Activated CD4-positive, alpha-beta T cell treated with anti-CD3 and anti-CD28 coated beads, Interleukin-2, amount 10 ng/mL, durations not matched to agents 24 days and 14 days (primary cell): ENCODE measurements at regions not wholly inside any gene's neighbourhood (a gene's known extent, or its start where the extent isn't known, plus 50 kb on each side); places are given as distances from the start of the nearest gene placed in this dataset.
"Not testable (repeated sequence)": the region's sequence is repeated elsewhere in the genome, so short reads cannot be mapped to it uniquely, and the experiment has no call there.

Source experiments
- DNase-seq: peaks from one replicate; pipeline ENCODE4 v3.0.0; 2022
- H3K27ac Mint-ChIP-seq: one replicate; pipeline ENCODE4 v1.8.0; 2022; ENCODE audit warnings: mild to moderate bottlenecking, mixed read lengths
- H3K27me3 Mint-ChIP-seq: one replicate; pipeline ENCODE4 v1.8.0; 2022; ENCODE audit warnings: mixed read lengths
- H3K36me3 Mint-ChIP-seq: one replicate; pipeline ENCODE4 v1.8.0; 2022; ENCODE audit warnings: low read depth, mild to moderate bottlenecking, mixed read lengths
- H3K4me1 Mint-ChIP-seq: one replicate; pipeline ENCODE4 v1.8.0; 2021; ENCODE audit warnings: mixed read lengths
- H3K4me3 Mint-ChIP-seq: one replicate; pipeline ENCODE4 v1.8.0; 2022; ENCODE audit warnings: mild to moderate bottlenecking, moderate library complexity, mixed read lengths
- H3K9me3 Mint-ChIP-seq: one replicate; pipeline ENCODE4 v1.8.0; 2021; ENCODE audit warnings: mixed read lengths
- intact Hi-C: fragments of 100-400 bp; cut with micrococcal nuclease; formaldehyde crosslinking; loops from one replicate; pipeline ENCODE4 v1.15.1; 2023

GRCh38 chr3:29167180-29167579 lies 113.7 kb upstream of the RBMS3 start:
- Mint-ChIP-seq H3K36me3 (peaks cover under 1% of the 10 kb centered on the region), H3K4me1 (peaks cover 13% of the 10 kb centered on the region), H3K27me3 (no peaks in the 10 kb centered on the region), H3K27ac (no peak overlapping the region), H3K9me3 (peaks cover 6% of the 10 kb centered on the region), H3K4me3 (no peak overlapping the region)
- DNase-seq, result no peak
- intact Hi-C loops, result no loop called here

GRCh38 chr3:29168081-29168480 lies 112.8 kb upstream of the RBMS3 start:
- peaks cover 15% of the 10 kb centered on the region for H3K4me1 Mint-ChIP-seq
- H3K9me3 Mint-ChIP-seq, result peaks cover 4% of the 10 kb centered on the region
- intact Hi-C loops, result no loop called here
- peaks cover 2% of the 10 kb centered on the region for H3K36me3 Mint-ChIP-seq
- no peak overlapping the region for H3K4me3 Mint-ChIP-seq
- no peak for DNase-seq
- no peaks in the 10 kb centered on the region for H3K27me3 Mint-ChIP-seq
- H3K27ac Mint-ChIP-seq, result no peak overlapping the region

- Mint-ChIP-seq H3K36me3 (peaks cover 2% of the 10 kb centered on the region), H3K4me3 (no peak overlapping the region), H3K9me3 (peaks cover 4% of the 10 kb centered on the region), H3K27me3 (no peaks in the 10 kb centered on the region), H3K4me1 (peaks cover 16% of the 10 kb centered on the region), H3K27ac (no peak overlapping the region)
- intact Hi-C loops, result no loop called here
- no peak for DNase-seq
Measured at GRCh38 chr3:29168696-29169095, 112.2 kb upstream of the RBMS3 start.

GRCh38 chr3:29169451-29169850 lies 111.4 kb upstream of the RBMS3 start:
- no peak overlapping the region for H3K27ac Mint-ChIP-seq
- no peak for DNase-seq
- H3K9me3 Mint-ChIP-seq, result peaks cover 4% of the 10 kb centered on the region
- no peak overlapping the region for H3K4me3 Mint-ChIP-seq
- peaks cover 2% of the 10 kb centered on the region for H3K36me3 Mint-ChIP-seq
- intact Hi-C loops, result no loop called here
- peaks cover 16% of the 10 kb centered on the region for H3K4me1 Mint-ChIP-seq
- H3K27me3 Mint-ChIP-seq, result no peaks in the 10 kb centered on the region

- H3K9me3 Mint-ChIP-seq, result peaks cover 8% of the 10 kb centered on the region
- peaks cover 16% of the 10 kb centered on the region for H3K4me1 Mint-ChIP-seq
- H3K4me3 Mint-ChIP-seq, result peak overlapping the region; percentile 64
- peaks cover 2% of the 10 kb centered on the region for H3K36me3 Mint-ChIP-seq
- peak overlapping the region; percentile 82 for H3K27ac Mint-ChIP-seq
- peak; percentile 76 for DNase-seq
- no peaks in the 10 kb centered on the region for H3K27me3 Mint-ChIP-seq
- intact Hi-C loops, result loop anchor here (2.0 kb wide), 1 partner anchor 17 kb away; no protein-coding TSS in a partner anchor
Measured at GRCh38 chr3:29171043-29171990, 109.6 kb upstream of the RBMS3 start.

GRCh38 chr3:29176501-29176900 lies 104.4 kb upstream of the RBMS3 start:
- no peak overlapping the region for H3K27ac Mint-ChIP-seq
- H3K36me3 Mint-ChIP-seq, result peaks cover 3% of the 10 kb centered on the region
- peaks cover 10% of the 10 kb centered on the region for H3K4me1 Mint-ChIP-seq

GRCh38 chr3:29178809-29179793 lies 101.8 kb upstream of the RBMS3 start:
- Mint-ChIP-seq H3K27ac (no peak overlapping the region), H3K27me3 (no peaks in the 10 kb centered on the region), H3K9me3 (peaks cover 13% of the 10 kb centered on the region), H3K36me3 (peaks cover 1% of the 10 kb centered on the region), H3K4me3 (no peak overlapping the region), H3K4me1 (peaks cover 9% of the 10 kb centered on the region)
- no peak for DNase-seq
- intact Hi-C loops, result no loop called here

More at GRCh38 chr3:29176501-29176900, 104.4 kb upstream of the RBMS3 start:
- H3K27me3 Mint-ChIP-seq, result no peaks in the 10 kb centered on the region
- intact Hi-C loops, result no loop called here
- peaks cover 16% of the 10 kb centered on the region for H3K9me3 Mint-ChIP-seq
- DNase-seq, result no peak
- no peak overlapping the region for H3K4me3 Mint-ChIP-seq

- H3K4me1 Mint-ChIP-seq, result peaks cover 14% of the 10 kb centered on the region
- no peak overlapping the region for H3K27ac Mint-ChIP-seq
- H3K36me3 Mint-ChIP-seq, result peaks cover 1% of the 10 kb centered on the region
- intact Hi-C loops, result loop anchor here (10.0 kb wide), 3 partner anchors 504 to 1894 kb away; no protein-coding TSS in a partner anchor
- H3K9me3 Mint-ChIP-seq, result peaks cover 8% of the 10 kb centered on the region
- DNase-seq, result no peak
- H3K27me3 Mint-ChIP-seq, result no peaks in the 10 kb centered on the region
- H3K4me3 Mint-ChIP-seq, result no peak overlapping the region
Measured at GRCh38 chr3:29181149-29181780, 99.6 kb upstream of the RBMS3 start.

- H3K27me3 Mint-ChIP-seq, result no peaks in the 10 kb centered on the region
- intact Hi-C loops, result loop anchor here (2.0 to 10.0 kb wide), 5 partner anchors 27 to 1893 kb away; no protein-coding TSS in a partner anchor
- no peak for DNase-seq
Measured at GRCh38 chr3:29181872-29182271, 99.0 kb upstream of the RBMS3 start.

GRCh38 chr3:29182828-29183227 lies 98.0 kb upstream of the RBMS3 start:
- not testable (repeated sequence) for H3K9me3 Mint-ChIP-seq, H3K36me3 Mint-ChIP-seq, DNase-seq, H3K27me3 Mint-ChIP-seq
- H3K4me3 Mint-ChIP-seq, result peak overlapping the region; percentile 53
- intact Hi-C loops, result loop anchor here (1.0 to 10.0 kb wide), 11 partner anchors 28 to 1892 kb away; no protein-coding TSS in a partner anchor
- peaks cover 22% of the 10 kb centered on the region for H3K4me1 Mint-ChIP-seq
- H3K27ac Mint-ChIP-seq, result peak overlapping the region; percentile 90

More at GRCh38 chr3:29181872-29182271, 99.0 kb upstream of the RBMS3 start:
- peaks cover 19% of the 10 kb centered on the region for H3K4me1 Mint-ChIP-seq
- peaks cover 8% of the 10 kb centered on the region for H3K9me3 Mint-ChIP-seq
- H3K4me3 Mint-ChIP-seq, result no peak overlapping the region
- H3K36me3 Mint-ChIP-seq, result peaks cover 1% of the 10 kb centered on the region
- no peak overlapping the region for H3K27ac Mint-ChIP-seq

GRCh38 chr3:29183346-29184087 lies 97.4 kb upstream of the RBMS3 start:
- intact Hi-C loops, result loop anchor here (1.0 to 10.0 kb wide), 11 partner anchors 29 to 1891 kb away; no protein-coding TSS in a partner anchor
- Mint-ChIP-seq H3K9me3 (peaks cover 7% of the 10 kb centered on the region), H3K4me1 (peaks cover 21% of the 10 kb centered on the region), H3K36me3 (peaks cover 1% of the 10 kb centered on the region), H3K4me3 (peak overlapping the region; percentile 53), H3K27me3 (no peaks in the 10 kb centered on the region), H3K27ac (peak overlapping the region; percentile 90)
- peak; percentile 62 for DNase-seq

GRCh38 chr3:29185706-29186105 lies 95.2 kb upstream of the RBMS3 start:
- H3K27ac Mint-ChIP-seq, result no peak overlapping the region
- no peak overlapping the region for H3K4me3 Mint-ChIP-seq
- no peak for DNase-seq
- intact Hi-C loops, result loop anchor here (10.0 kb wide), 3 partner anchors 499 to 1889 kb away; no protein-coding TSS in a partner anchor
- H3K27me3 Mint-ChIP-seq, result no peaks in the 10 kb centered on the region
- H3K9me3 Mint-ChIP-seq, result no peaks in the 10 kb centered on the region
- peaks cover 20% of the 10 kb centered on the region for H3K4me1 Mint-ChIP-seq
- no peaks in the 10 kb centered on the region for H3K36me3 Mint-ChIP-seq
